ENCODE measurements at regions not wholly inside any gene's neighbourhood (a gene's known extent, or its start where the extent isn't known, plus 50 kb on each side); places are given as distances from the start of the nearest gene placed in this dataset.

DNA sequence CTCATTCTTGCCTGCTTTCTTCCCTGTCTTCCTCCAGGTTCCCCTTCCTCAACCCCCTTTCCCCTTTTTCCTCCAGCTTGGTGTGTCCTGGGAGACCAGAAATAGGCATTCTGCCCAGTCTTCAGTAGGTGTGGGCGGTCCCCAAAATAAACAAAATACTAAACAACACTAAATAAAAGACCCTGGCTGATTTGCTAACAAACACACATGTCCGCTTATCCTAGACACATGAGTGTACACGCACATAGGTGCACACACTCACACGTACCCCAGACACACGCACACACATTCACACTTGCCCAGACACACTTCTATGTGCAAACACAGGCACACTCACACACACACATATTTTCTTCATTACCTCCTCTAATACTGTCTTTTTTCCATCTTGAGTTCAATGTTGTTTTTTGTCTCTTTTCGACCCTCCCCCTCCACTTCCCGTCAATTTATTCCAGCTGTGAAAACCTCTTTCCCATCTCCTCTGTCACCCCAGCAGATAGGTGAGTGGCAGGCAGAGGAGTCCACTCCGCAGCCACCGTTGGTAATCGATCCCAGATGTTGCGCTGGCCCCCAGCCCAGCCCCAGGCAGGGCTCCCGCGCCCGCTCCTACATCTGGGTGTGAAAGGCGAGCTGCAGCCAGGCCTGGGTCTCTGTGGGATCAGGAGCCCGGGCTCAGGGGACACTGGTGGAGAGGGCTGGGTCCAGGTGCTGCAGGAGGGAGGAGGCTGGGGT, 56.9 kb upstream of the FOXP4 start:
- TF ChIP-seq, protein P1, sequence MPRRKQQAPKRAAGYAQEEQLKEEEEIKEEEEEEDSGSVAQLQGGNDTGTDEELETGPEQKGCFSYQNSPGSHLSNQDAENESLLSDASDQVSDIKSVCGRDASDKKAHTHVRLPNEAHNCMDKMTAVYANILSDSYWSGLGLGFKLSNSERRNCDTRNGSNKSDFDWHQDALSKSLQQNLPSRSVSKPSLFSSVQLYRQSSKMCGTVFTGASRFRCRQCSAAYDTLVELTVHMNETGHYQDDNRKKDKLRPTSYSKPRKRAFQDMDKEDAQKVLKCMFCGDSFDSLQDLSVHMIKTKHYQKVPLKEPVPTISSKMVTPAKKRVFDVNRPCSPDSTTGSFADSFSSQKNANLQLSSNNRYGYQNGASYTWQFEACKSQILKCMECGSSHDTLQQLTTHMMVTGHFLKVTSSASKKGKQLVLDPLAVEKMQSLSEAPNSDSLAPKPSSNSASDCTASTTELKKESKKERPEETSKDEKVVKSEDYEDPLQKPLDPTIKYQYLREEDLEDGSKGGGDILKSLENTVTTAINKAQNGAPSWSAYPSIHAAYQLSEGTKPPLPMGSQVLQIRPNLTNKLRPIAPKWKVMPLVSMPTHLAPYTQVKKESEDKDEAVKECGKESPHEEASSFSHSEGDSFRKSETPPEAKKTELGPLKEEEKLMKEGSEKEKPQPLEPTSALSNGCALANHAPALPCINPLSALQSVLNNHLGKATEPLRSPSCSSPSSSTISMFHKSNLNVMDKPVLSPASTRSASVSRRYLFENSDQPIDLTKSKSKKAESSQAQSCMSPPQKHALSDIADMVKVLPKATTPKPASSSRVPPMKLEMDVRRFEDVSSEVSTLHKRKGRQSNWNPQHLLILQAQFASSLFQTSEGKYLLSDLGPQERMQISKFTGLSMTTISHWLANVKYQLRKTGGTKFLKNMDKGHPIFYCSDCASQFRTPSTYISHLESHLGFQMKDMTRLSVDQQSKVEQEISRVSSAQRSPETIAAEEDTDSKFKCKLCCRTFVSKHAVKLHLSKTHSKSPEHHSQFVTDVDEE (CRISPR knock-in tag; IDR thresholded peaks at IDR 0.05) = peak; percentile 87
- TF ChIP-seq, protein P2, sequence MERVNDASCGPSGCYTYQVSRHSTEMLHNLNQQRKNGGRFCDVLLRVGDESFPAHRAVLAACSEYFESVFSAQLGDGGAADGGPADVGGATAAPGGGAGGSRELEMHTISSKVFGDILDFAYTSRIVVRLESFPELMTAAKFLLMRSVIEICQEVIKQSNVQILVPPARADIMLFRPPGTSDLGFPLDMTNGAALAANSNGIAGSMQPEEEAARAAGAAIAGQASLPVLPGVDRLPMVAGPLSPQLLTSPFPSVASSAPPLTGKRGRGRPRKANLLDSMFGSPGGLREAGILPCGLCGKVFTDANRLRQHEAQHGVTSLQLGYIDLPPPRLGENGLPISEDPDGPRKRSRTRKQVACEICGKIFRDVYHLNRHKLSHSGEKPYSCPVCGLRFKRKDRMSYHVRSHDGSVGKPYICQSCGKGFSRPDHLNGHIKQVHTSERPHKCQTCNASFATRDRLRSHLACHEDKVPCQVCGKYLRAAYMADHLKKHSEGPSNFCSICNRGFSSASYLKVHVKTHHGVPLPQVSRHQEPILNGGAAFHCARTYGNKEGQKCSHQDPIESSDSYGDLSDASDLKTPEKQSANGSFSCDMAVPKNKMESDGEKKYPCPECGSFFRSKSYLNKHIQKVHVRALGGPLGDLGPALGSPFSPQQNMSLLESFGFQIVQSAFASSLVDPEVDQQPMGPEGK (CRISPR knock-in tag; IDR thresholded peaks at IDR 0.05; ENCODE audit: borderline replicate concordance) = no peak
- TF ChIP-seq TCF4 (CRISPR knock-in tag; IDR thresholded peaks at IDR 0.05; ENCODE audit: borderline replicate concordance) = peak; percentile 95
- peak; percentile 72 for ATAC-seq

DNA sequence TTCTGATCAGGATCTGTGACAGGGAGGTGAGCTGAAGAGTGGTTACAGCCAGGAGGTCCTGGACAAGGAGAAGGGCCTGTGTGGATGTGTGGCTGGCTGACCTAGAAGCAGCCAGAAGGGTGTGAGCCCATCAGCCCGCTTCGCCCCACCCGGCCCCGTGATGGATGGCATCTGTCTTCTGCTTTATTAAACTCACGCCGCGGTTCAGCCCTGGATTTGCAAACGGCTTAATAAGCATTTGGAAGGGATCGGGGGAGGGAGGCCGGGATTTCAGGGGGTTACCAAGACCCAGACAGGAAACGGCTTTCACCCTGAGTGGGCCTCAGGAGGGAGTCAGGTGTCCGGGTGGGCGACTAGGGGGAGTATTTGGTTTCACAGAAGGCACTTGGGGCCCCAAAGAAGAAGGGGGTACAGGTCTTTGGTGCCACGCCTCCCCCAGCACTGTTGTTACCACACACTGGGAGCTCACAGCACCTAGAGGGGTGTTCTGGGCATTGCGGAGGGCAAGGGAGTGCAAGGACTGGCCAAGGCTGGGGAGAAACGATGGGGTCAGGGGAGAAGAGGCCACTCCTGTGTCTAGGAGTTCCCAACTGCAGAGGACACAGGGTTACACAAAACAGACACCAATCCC, 53.8 kb upstream of the FOXP4 start:
- ATAC-seq = no peak
- TF ChIP-seq, protein P1 (CRISPR knock-in tag; IDR thresholded peaks at IDR 0.05) = no peak
- TF ChIP-seq TCF4 (CRISPR knock-in tag; IDR thresholded peaks at IDR 0.05; ENCODE audit: borderline replicate concordance) = no peak
- TF ChIP-seq ZFP30 (CRISPR knock-in tag; IDR thresholded peaks at IDR 0.05) = no peak
- TF ChIP-seq PPARA (CRISPR knock-in tag; IDR thresholded peaks at IDR 0.05; ENCODE audit: borderline replicate concordance) = no peak
- no peak for TF ChIP-seq BACH2 (CRISPR knock-in tag; IDR thresholded peaks at IDR 0.05; ENCODE audit: borderline replicate concordance)
- TF ChIP-seq, protein P3, sequence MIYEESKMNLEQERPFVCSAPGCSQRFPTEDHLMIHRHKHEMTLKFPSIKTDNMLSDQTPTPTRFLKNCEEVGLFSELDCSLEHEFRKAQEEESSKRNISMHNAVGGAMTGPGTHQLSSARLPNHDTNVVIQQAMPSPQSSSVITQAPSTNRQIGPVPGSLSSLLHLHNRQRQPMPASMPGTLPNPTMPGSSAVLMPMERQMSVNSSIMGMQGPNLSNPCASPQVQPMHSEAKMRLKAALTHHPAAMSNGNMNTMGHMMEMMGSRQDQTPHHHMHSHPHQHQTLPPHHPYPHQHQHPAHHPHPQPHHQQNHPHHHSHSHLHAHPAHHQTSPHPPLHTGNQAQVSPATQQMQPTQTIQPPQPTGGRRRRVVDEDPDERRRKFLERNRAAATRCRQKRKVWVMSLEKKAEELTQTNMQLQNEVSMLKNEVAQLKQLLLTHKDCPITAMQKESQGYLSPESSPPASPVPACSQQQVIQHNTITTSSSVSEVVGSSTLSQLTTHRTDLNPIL (CRISPR knock-in tag; IDR thresholded peaks at IDR 0.05; ENCODE audit: low read depth) = no peak
- TF ChIP-seq, protein P2 (CRISPR knock-in tag; IDR thresholded peaks at IDR 0.05; ENCODE audit: borderline replicate concordance) = no peak
- TF ChIP-seq ZC3H10 (CRISPR knock-in tag; IDR thresholded peaks at IDR 0.05) = no peak

DNA sequence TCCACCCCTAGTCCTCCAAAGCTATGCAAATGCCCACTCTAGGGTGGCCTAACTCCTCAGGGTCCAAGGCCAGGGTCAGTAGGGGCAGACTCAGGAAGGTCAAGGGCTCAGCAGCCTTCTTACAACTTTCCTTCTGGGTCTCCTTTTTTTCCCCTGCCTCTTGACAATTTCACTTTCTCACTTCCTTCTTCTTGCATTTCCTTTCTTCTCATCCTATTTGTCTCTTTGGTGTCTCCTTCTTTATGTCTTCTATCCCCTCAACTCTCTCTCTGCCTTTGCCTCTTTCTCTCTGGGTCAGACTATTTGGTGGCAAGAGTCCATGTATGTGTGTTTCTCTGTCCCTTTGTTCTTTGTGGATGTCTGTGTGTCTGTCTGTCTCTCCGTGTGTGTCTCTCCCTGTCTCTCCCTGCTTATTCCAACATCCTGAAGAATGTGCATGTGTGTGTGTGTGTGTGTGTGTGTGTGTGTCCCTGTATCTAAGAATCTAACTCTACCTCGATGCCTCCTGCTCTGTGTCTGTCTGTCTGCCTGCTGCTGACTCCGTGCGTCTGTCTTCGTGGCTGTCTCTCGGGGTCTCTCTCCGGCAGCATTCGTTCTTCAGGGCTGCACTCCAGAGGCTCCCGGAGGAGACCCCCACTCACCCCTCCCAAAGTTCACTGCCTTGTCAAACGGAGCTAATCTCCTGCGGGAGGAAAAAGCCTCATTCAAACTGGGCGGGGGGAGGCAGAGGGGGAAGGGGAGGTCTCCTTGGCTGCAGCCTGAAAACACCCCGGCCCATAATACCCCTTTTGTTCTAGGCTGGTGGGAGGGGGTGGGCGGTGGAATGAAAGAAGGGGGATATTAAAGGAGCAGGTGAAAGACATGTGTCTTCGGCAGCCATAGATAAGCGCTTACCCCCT, 51.7 kb upstream of the FOXP4 start:
- ATAC-seq = no peak
- TF ChIP-seq ISL1 (CRISPR knock-in tag; IDR thresholded peaks at IDR 0.05) (no peak), TOX (CRISPR knock-in tag; IDR thresholded peaks at IDR 0.05; ENCODE audit: borderline replicate concordance) (no peak), OSR1 (CRISPR knock-in tag; IDR thresholded peaks at IDR 0.05) (no peak), BACH2 (CRISPR knock-in tag; IDR thresholded peaks at IDR 0.05; ENCODE audit: borderline replicate concordance) (no peak), CSDC2 (CRISPR knock-in tag; IDR thresholded peaks at IDR 0.05) (no peak), SNAI2 (CRISPR knock-in tag; IDR thresholded peaks at IDR 0.05) (no peak), ZNF70 (CRISPR knock-in tag; IDR thresholded peaks at IDR 0.05) (no peak), TCF4 (CRISPR knock-in tag; IDR thresholded peaks at IDR 0.05; ENCODE audit: borderline replicate concordance) (no peak), GLIS3 (CRISPR knock-in tag; IDR thresholded peaks at IDR 0.05) (no peak), ESRRG (CRISPR knock-in tag; IDR thresholded peaks at IDR 0.05) (no peak), PPARA (CRISPR knock-in tag; IDR thresholded peaks at IDR 0.05; ENCODE audit: borderline replicate concordance) (no peak), ZFP30 (CRISPR knock-in tag; IDR thresholded peaks at IDR 0.05) (no peak)
- TF ChIP-seq, protein P1 (CRISPR knock-in tag; IDR thresholded peaks at IDR 0.05) = no peak
- TF ChIP-seq, protein P2 (CRISPR knock-in tag; IDR thresholded peaks at IDR 0.05; ENCODE audit: borderline replicate concordance) = no peak

Measured in SK-N-SH treated with all-trans-retinoic acid at 6 μM for 48 hours (cell line).